ENCODE measurements at regions not wholly inside any gene's neighbourhood (a gene's known extent, or its start where the extent isn't known, plus 50 kb on each side); places are given as distances from the start of the nearest gene placed in this dataset.

- no peak for TF ChIP-seq CBX3 (IDR thresholded peaks at IDR 0.05; ENCODE audit: borderline replicate concordance, low read depth)
- TF ChIP-seq, protein P1, sequence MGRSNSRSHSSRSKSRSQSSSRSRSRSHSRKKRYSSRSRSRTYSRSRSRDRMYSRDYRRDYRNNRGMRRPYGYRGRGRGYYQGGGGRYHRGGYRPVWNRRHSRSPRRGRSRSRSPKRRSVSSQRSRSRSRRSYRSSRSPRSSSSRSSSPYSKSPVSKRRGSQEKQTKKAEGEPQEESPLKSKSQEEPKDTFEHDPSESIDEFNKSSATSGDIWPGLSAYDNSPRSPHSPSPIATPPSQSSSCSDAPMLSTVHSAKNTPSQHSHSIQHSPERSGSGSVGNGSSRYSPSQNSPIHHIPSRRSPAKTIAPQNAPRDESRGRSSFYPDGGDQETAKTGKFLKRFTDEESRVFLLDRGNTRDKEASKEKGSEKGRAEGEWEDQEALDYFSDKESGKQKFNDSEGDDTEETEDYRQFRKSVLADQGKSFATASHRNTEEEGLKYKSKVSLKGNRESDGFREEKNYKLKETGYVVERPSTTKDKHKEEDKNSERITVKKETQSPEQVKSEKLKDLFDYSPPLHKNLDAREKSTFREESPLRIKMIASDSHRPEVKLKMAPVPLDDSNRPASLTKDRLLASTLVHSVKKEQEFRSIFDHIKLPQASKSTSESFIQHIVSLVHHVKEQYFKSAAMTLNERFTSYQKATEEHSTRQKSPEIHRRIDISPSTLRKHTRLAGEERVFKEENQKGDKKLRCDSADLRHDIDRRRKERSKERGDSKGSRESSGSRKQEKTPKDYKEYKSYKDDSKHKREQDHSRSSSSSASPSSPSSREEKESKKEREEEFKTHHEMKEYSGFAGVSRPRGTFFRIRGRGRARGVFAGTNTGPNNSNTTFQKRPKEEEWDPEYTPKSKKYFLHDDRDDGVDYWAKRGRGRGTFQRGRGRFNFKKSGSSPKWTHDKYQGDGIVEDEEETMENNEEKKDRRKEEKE (IDR thresholded peaks at IDR 0.05) = no peak
- no peak for TF ChIP-seq MXI1 (IDR thresholded peaks at IDR 0.05; ENCODE audit: low read depth, low read length)
- no peak for TF ChIP-seq EGR1 (IDR thresholded peaks at IDR 0.05; ENCODE audit: borderline replicate concordance in 1 of 2, low read depth in 2 of 2, low read length in 2 of 2)
- Histone ChIP-seq H3K4me2 (ENCODE audit: control insufficient read depth, insufficient read depth) (no peak overlapping the region), H3K4me3 (no peak overlapping the region), H3K36me3 (ENCODE audit: control insufficient read depth in 2 of 2, insufficient read depth in 2 of 2, low read length in 1 of 2) (no peaks in the 10 kb centered on the region), H4K20me1 (ENCODE audit: control insufficient read depth, insufficient read depth) (no peaks in the 10 kb centered on the region), H3K4me1 (ENCODE audit: control insufficient read depth, insufficient read depth, low read length) (0 out of 2 replicates have a peak, but pooled peaks cover 14% of the 10 kb centered on the region), H3K9me3 (replicated peaks; ENCODE audit: control insufficient read depth, insufficient read depth, low read length) (no peaks in the 10 kb centered on the region), H3K9ac (ENCODE audit: control insufficient read depth, insufficient read depth, low read length) (no peak overlapping the region), H3K79me2 (ENCODE audit: control insufficient read depth, insufficient read depth, low read length) (no peaks in the 10 kb centered on the region), H3K27ac (ENCODE audit: control insufficient read depth, insufficient read depth) (no peak overlapping the region), H3K27me3 (replicated peaks in 1 of 2; ENCODE audit: control insufficient read depth in 2 of 2, insufficient read depth in 2 of 2, low read length in 1 of 2) (no peaks in the 10 kb centered on the region; a peak in 1 of 4 replicates), H2AFZ (ENCODE audit: control insufficient read depth, low read depth, low read length) (no peak overlapping the region)
- ATAC-seq (no peak), DNase-seq (ENCODE audit: low read depth, low spot score) (no peak), FAIRE-seq (no peak)
- in situ Hi-C loops (cut with MboI) (no loop called here), intact Hi-C loops (cut with micrococcal nuclease; ENCODE audit: unreplicated experiment) (loop anchor here (5.0 kb wide), 1 partner anchor 43 kb away; no protein-coding TSS in a partner anchor)
- no TSS peak for BruUV-seq (replicated peaks)
- WGBS (ENCODE audit: insufficient coverage, insufficient replicate concordance, low lambda C conversion rate, missing lambda C conversion rate) = 88% methylated on average over 1 of the region's 1 CpG
- ChIA-PET RAD21 (ENCODE audit: unreplicated experiment) (no interaction called here), SMC1A (ENCODE audit: uncharacterized antibody, unreplicated experiment) (interaction anchor here (1.3 kb wide), 1 partner anchor 51 kb away, joined by 3 read pairs; no protein-coding TSS in a partner anchor), POLR2A (no interaction called here), CTCF (no interaction called here)
Measured at GRCh38 chr1:201760516-201760915, 68.4 kb upstream of the IPO9 start.

DNA sequence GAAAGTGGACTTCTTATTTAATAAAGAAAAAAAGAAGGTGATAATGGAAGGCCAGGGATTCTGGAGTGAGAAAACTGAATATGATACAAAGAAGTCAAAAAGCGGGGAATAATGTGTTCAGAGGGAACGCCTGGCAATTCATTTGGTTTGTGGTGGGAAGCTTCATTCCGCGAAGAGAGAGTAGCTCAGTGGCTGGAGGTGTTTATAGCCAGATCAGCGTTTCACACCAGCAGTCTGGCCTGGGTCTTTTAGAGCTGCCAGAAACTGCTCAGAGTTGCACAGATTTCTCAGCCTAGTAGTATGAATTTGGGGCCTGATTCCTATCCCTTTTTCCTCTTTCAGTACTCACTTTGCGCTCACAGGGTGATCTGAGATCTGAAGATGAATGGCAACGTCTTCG is 67.8 kb upstream of the IPO9 start:
- Histone ChIP-seq H3K9ac (ENCODE audit: control insufficient read depth, insufficient read depth, low read length) (no peak overlapping the region), H3K27ac (ENCODE audit: control insufficient read depth, insufficient read depth) (no peak overlapping the region), H3K27me3 (replicated peaks in 1 of 2; ENCODE audit: control insufficient read depth in 2 of 2, insufficient read depth in 2 of 2, low read length in 1 of 2) (no peaks in the 10 kb centered on the region; a peak in 1 of 4 replicates), H2AFZ (ENCODE audit: control insufficient read depth, low read depth, low read length) (no peak overlapping the region), H3K4me2 (ENCODE audit: control insufficient read depth, insufficient read depth) (no peak overlapping the region), H3K36me3 (ENCODE audit: control insufficient read depth in 2 of 2, insufficient read depth in 2 of 2, low read length in 1 of 2) (no peaks in the 10 kb centered on the region), H3K9me3 (replicated peaks; ENCODE audit: control insufficient read depth, insufficient read depth, low read length) (no peaks in the 10 kb centered on the region), H3K79me2 (ENCODE audit: control insufficient read depth, insufficient read depth, low read length) (no peaks in the 10 kb centered on the region), H3K4me3 (no peak overlapping the region), H4K20me1 (ENCODE audit: control insufficient read depth, insufficient read depth) (no peaks in the 10 kb centered on the region), H3K4me1 (ENCODE audit: control insufficient read depth, insufficient read depth, low read length) (0 out of 2 replicates have a peak, but pooled peaks cover 14% of the 10 kb centered on the region)
- DNase-seq (ENCODE audit: low read depth, low spot score) (no peak), ATAC-seq (no peak), FAIRE-seq (no peak)
- ChIA-PET POLR2A (no interaction called here), RAD21 (ENCODE audit: unreplicated experiment) (no interaction called here), CTCF (no interaction called here), SMC1A (ENCODE audit: uncharacterized antibody, unreplicated experiment) (no interaction called here)
- intact Hi-C loops (cut with micrococcal nuclease; ENCODE audit: unreplicated experiment) = loop anchor here (5.0 kb wide), 1 partner anchor 44 kb away; no protein-coding TSS in a partner anchor
- in situ Hi-C loops (cut with MboI) = no loop called here
- 54% methylated on average over 8 of the region's 8 CpGs for WGBS (ENCODE audit: insufficient coverage, insufficient replicate concordance, low lambda C conversion rate, missing lambda C conversion rate)
- no TSS peak for BruUV-seq (replicated peaks)
- no peak for TF ChIP-seq RBBP5 (conservative IDR thresholded peaks at IDR 0.05)
- no peak for TF ChIP-seq ZNF687 (IDR thresholded peaks at IDR 0.05)
- no peak for TF ChIP-seq SMC3 (IDR thresholded peaks at IDR 0.05; ENCODE audit: borderline replicate concordance, low read length)
- no peak for TF ChIP-seq ZBED1 (IDR thresholded peaks at IDR 0.05; ENCODE audit: borderline replicate concordance)
- TF ChIP-seq DPF2 (IDR thresholded peaks at IDR 0.05) = no peak

Data from GM12878 (cell line).